ENCODE measurements at regions not wholly inside any gene's neighbourhood (a gene's known extent, or its start where the extent isn't known, plus 50 kb on each side); places are given as distances from the start of the nearest gene placed in this dataset.

DNA sequence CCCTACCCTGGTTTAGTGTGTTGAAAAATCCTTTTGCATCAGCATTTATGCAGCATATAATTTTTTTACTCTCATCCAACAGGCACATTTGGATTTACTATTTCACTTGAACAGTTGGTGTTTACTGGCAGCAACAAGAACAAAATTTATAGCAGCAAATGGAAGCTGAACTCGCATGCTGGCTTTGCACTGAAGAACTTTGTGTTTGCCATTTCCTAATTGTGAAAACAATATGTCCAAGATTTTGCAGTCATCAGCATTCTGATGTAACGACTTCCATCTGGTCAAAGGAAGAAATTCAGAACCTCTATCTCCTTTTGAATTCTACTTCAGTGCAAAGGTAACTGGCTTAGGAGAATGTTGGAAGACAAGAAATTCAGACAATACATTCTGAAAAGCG, 131.0 kb downstream of the DLEU7 start:
- intact Hi-C loops (cut with micrococcal nuclease; ENCODE audit: unreplicated experiment) = no loop called here
- no peaks in the 10 kb centered on the region for H3K36me3 ChIP-seq (ENCODE audit: insufficient read depth, low read length, poor library complexity, severe bottlenecking)
- TF ChIP-seq, protein P1, sequence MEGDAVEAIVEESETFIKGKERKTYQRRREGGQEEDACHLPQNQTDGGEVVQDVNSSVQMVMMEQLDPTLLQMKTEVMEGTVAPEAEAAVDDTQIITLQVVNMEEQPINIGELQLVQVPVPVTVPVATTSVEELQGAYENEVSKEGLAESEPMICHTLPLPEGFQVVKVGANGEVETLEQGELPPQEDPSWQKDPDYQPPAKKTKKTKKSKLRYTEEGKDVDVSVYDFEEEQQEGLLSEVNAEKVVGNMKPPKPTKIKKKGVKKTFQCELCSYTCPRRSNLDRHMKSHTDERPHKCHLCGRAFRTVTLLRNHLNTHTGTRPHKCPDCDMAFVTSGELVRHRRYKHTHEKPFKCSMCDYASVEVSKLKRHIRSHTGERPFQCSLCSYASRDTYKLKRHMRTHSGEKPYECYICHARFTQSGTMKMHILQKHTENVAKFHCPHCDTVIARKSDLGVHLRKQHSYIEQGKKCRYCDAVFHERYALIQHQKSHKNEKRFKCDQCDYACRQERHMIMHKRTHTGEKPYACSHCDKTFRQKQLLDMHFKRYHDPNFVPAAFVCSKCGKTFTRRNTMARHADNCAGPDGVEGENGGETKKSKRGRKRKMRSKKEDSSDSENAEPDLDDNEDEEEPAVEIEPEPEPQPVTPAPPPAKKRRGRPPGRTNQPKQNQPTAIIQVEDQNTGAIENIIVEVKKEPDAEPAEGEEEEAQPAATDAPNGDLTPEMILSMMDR (conservative IDR thresholded peaks at IDR 0.05; ENCODE audit: low read depth, low read length) = no peak
- no peak for TF ChIP-seq EZH2 (IDR thresholded peaks at IDR 0.05; ENCODE audit: borderline replicate concordance, low read depth, low read length, poor library complexity, severe bottlenecking)

DNA sequence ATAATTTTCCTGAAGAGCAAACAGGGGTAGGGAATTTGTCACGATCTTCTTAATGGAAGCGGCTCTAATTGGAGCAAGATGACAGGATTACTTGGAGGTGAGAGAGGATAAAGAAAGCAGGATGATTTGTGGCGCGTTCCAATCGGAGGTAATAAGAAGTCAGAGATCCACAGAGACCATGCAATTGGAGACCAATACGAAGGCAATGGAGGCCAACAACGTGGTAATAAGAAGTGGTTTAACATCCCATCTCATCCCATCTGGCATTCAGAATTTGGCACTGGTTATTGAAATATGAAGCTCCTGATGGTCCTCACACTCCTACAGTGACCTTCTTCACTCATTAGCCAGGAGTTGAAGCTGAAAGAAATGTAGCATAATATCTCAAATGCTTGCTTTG, 130.6 kb downstream of the DLEU7 start:
- H3K27me3 ChIP-seq (replicated peaks; ENCODE audit: insufficient read depth, low read depth, low read length, poor library complexity) = no peaks in the 10 kb centered on the region
- ChIA-PET POLR2A (ENCODE audit: low non-redundant PET) (no interaction called here), CTCF (no interaction called here)
- H3K9me3 ChIP-seq (ENCODE audit: low read depth, low read length, poor library complexity, severe bottlenecking) = no peaks in the 10 kb centered on the region
- H3K27ac ChIP-seq (ENCODE audit: low read depth, low read length, poor library complexity, severe bottlenecking) = no peak overlapping the region
- H3K36me3 ChIP-seq (ENCODE audit: insufficient read depth, low read length, poor library complexity, severe bottlenecking) = no peaks in the 10 kb centered on the region
- no peak for DNase-seq (ENCODE audit: low spot score)
- no peak overlapping the region for H3K4me3 ChIP-seq (ENCODE audit: low read depth, low read length, poor library complexity, severe bottlenecking)
- BruUV-seq (replicated peaks) = no TSS peak
- no peaks in the 10 kb centered on the region for H3K4me1 ChIP-seq (ENCODE audit: insufficient read depth, low read length, poor library complexity, severe bottlenecking)
- intact Hi-C loops (cut with micrococcal nuclease; ENCODE audit: unreplicated experiment) = no loop called here
- no peak for TF ChIP-seq EZH2 (IDR thresholded peaks at IDR 0.05; ENCODE audit: borderline replicate concordance, low read depth, low read length, poor library complexity, severe bottlenecking)
- TF ChIP-seq, protein P1 (conservative IDR thresholded peaks at IDR 0.05; ENCODE audit: low read depth, low read length) = no peak

More for the DNA sequence above, 131.0 kb downstream of the DLEU7 start:
- CTCF ChIA-PET = no interaction called here
- Histone ChIP-seq H3K4me1 (ENCODE audit: insufficient read depth, low read length, poor library complexity, severe bottlenecking) (no peaks in the 10 kb centered on the region), H3K4me3 (ENCODE audit: low read depth, low read length, poor library complexity, severe bottlenecking) (no peak overlapping the region), H3K27ac (ENCODE audit: low read depth, low read length, poor library complexity, severe bottlenecking) (no peak overlapping the region), H3K9me3 (ENCODE audit: low read depth, low read length, poor library complexity, severe bottlenecking) (no peaks in the 10 kb centered on the region), H3K27me3 (replicated peaks; ENCODE audit: insufficient read depth, low read depth, low read length, poor library complexity) (no peaks in the 10 kb centered on the region)
- no TSS peak for BruUV-seq (replicated peaks)
- no peak for DNase-seq (ENCODE audit: low spot score)
- POLR2A ChIA-PET (ENCODE audit: low non-redundant PET) = no interaction called here

DNA sequence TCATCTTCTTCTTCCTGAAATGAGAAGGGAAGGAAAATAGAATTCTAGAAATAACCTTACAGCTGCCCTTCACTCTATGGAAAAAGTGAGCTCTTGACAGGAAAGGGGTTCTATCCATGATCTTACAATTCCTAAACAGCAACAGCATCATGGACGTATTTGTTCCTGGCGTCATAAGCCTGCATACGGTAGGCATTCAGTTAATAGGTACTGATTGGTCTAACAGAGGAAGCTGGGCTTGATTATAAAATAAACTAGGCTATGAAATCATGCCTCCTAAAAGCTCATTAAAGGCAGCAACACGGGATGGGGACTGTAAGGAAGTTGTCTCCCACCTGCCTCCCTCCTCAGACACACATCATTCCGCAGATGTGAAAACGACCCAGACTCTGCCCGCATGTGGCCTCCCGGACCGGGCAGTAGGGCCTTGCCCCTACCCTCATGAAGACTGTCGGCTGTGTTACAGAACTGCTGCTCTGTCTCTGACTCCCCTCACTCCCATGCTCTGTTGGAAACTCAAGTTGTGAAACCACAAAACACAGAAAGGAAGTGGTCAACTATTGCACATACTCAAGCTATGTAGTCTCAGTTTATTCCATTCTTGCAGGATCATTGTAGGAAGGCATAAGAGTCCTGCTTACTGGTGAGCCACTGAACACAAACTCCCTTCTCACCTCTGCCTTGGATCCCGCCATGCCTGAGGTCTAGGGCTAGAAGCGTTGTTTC, 129.8 kb downstream of the DLEU7 start:
- no TSS peak for BruUV-seq (replicated peaks)
- H3K27ac ChIP-seq (ENCODE audit: low read depth, low read length, poor library complexity, severe bottlenecking) = no peak overlapping the region
- CTCF ChIA-PET = no interaction called here

More for the DNA sequence above, 129.8 kb downstream of the DLEU7 start:
- Histone ChIP-seq H3K4me3 (ENCODE audit: low read depth, low read length, poor library complexity, severe bottlenecking) (no peak overlapping the region), H3K27me3 (replicated peaks; ENCODE audit: insufficient read depth, low read depth, low read length, poor library complexity) (no peaks in the 10 kb centered on the region), H3K4me1 (ENCODE audit: insufficient read depth, low read length, poor library complexity, severe bottlenecking) (no peaks in the 10 kb centered on the region), H3K9me3 (ENCODE audit: low read depth, low read length, poor library complexity, severe bottlenecking) (no peaks in the 10 kb centered on the region), H3K36me3 (ENCODE audit: insufficient read depth, low read length, poor library complexity, severe bottlenecking) (no peaks in the 10 kb centered on the region)
- POLR2A ChIA-PET (ENCODE audit: low non-redundant PET) = no interaction called here
- TF ChIP-seq, protein P1 (conservative IDR thresholded peaks at IDR 0.05; ENCODE audit: low read depth, low read length) = no peak
- TF ChIP-seq EZH2 (IDR thresholded peaks at IDR 0.05; ENCODE audit: borderline replicate concordance, low read depth, low read length, poor library complexity, severe bottlenecking) = no peak
- DNase-seq (ENCODE audit: low spot score) = no peak
- intact Hi-C loops (cut with micrococcal nuclease; ENCODE audit: unreplicated experiment) = no loop called here
